ENCODE measurements at regions not wholly inside any gene's neighbourhood (a gene's known extent, or its start where the extent isn't known, plus 50 kb on each side); places are given as distances from the start of the nearest gene placed in this dataset.

DNA sequence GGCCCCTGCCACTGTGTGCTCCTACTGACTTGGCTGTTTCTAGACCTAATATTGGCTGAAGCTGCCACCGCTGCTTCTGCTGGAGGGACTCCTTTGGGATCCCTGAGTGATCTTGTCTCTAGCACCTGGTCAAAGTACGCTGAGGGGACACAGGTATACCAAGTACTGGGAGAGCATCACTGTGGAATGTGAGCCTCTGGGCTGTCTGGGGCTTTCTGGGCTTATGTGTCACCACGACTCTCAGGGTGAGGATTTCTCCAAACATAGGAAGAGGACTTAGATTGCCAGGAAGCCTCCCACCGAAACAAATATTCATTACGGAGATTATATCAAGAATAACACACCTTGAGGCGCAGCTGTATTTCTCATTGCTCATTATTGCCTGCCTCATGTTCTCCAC is 435.8 kb downstream of the HS3ST3B1 start:
- TF ChIP-seq, protein P1, sequence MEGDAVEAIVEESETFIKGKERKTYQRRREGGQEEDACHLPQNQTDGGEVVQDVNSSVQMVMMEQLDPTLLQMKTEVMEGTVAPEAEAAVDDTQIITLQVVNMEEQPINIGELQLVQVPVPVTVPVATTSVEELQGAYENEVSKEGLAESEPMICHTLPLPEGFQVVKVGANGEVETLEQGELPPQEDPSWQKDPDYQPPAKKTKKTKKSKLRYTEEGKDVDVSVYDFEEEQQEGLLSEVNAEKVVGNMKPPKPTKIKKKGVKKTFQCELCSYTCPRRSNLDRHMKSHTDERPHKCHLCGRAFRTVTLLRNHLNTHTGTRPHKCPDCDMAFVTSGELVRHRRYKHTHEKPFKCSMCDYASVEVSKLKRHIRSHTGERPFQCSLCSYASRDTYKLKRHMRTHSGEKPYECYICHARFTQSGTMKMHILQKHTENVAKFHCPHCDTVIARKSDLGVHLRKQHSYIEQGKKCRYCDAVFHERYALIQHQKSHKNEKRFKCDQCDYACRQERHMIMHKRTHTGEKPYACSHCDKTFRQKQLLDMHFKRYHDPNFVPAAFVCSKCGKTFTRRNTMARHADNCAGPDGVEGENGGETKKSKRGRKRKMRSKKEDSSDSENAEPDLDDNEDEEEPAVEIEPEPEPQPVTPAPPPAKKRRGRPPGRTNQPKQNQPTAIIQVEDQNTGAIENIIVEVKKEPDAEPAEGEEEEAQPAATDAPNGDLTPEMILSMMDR (IDR thresholded peaks at IDR 0.05; ENCODE audit: insufficient read depth in 1 of 2, low read depth in 1 of 2, low read length in 1 of 2, severe bottlenecking in 1 of 2, unreplicated experiment in 1 of 2): no peak
- H3K4me1 Mint-ChIP-seq (ENCODE audit: low read depth, unreplicated experiment): no peaks in the 10 kb centered on the region
- H3K27ac Mint-ChIP-seq (ENCODE audit: unreplicated experiment): no peak overlapping the region
- no peaks in the 10 kb centered on the region for H3K9me3 Mint-ChIP-seq (ENCODE audit: unreplicated experiment)
- ChIA-PET POLR2A (no interaction called here), CTCF (no interaction called here)
- no peaks in the 10 kb centered on the region for H3K27me3 ChIP-seq (replicated peaks; ENCODE audit: control insufficient read depth, insufficient read depth, low read length)
- no peaks in the 10 kb centered on the region for H3K36me3 ChIP-seq (ENCODE audit: control insufficient read depth, insufficient read depth, low read length)
- no peaks in the 10 kb centered on the region for H3K27me3 Mint-ChIP-seq (ENCODE audit: insufficient read depth, unreplicated experiment)
- no TSS peak for BruUV-seq (replicated peaks)
- intact Hi-C loops (cut with micrococcal nuclease; ENCODE audit: unreplicated experiment): no loop called here
- no peak overlapping the region for H3K4me3 Mint-ChIP-seq (ENCODE audit: unreplicated experiment)
- no peaks in the 10 kb centered on the region for H3K36me3 Mint-ChIP-seq (ENCODE audit: insufficient read depth, unreplicated experiment)
- no peaks in the 10 kb centered on the region for H3K9me3 ChIP-seq
- DNase-seq: no peak
- no peak overlapping the region for H3K4me3 ChIP-seq (ENCODE audit: low read depth, low read length)
- no peaks in the 10 kb centered on the region for H3K4me1 ChIP-seq

DNA sequence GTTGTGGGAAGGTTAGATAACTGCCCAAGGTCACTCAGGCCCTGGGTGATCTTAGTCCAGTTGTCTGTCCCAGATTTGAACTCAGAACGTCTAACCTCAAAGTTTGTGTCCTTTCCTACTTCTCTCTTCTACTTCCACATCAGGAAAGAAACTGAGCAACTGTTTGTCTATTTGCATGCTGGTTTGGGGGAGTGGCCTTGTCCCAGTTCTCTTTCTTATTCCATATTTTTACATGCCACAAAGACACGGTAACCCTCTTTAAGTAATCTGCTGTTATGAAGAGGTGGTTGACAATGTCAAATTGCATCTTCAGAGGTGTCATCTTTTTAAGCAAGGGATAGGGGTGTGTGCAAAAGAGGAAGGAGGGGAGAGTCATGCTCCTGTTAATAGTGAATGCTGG is 432.5 kb downstream of the HS3ST3B1 start:
- no peaks in the 10 kb centered on the region for H3K9me3 Mint-ChIP-seq (ENCODE audit: unreplicated experiment)
- intact Hi-C loops (cut with micrococcal nuclease; ENCODE audit: unreplicated experiment): no loop called here

DNA sequence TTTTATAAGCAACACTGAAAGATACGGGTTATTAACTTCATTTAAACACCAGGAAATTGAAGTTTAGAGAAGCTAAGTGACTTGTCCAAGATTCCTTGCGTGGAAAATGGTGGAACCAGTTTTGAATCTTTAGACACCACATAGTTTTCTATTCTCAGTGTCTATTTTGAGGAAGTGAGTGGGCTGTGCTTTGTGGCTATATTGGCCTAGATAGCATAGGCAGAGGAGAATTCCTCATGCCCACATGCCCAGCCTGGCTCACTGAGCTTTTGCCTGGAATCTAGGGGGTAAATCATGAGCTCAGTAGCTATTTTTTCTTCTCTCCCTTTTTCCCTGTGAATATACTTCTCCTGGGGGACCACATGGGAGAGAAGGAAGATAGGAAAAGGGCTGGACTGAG is 431.3 kb downstream of the HS3ST3B1 start:
- Mint-ChIP-seq H3K27ac (ENCODE audit: unreplicated experiment) (no peak overlapping the region), H3K4me1 (ENCODE audit: low read depth, unreplicated experiment) (no peaks in the 10 kb centered on the region), H3K36me3 (ENCODE audit: insufficient read depth, unreplicated experiment) (no peaks in the 10 kb centered on the region), H3K27me3 (ENCODE audit: insufficient read depth, unreplicated experiment) (no peaks in the 10 kb centered on the region), H3K9me3 (ENCODE audit: unreplicated experiment) (no peaks in the 10 kb centered on the region), H3K4me3 (ENCODE audit: unreplicated experiment) (no peak overlapping the region)
- DNase-seq: no peak
- BruUV-seq (replicated peaks): no TSS peak
- Histone ChIP-seq H3K36me3 (ENCODE audit: control insufficient read depth, insufficient read depth, low read length) (no peaks in the 10 kb centered on the region), H3K9me3 (no peaks in the 10 kb centered on the region), H3K4me1 (no peaks in the 10 kb centered on the region), H3K27me3 (replicated peaks; ENCODE audit: control insufficient read depth, insufficient read depth, low read length) (no peaks in the 10 kb centered on the region), H3K4me3 (ENCODE audit: low read depth, low read length) (no peak overlapping the region)
- CTCF ChIA-PET: no interaction called here
- intact Hi-C loops (cut with micrococcal nuclease; ENCODE audit: unreplicated experiment): no loop called here
- TF ChIP-seq, protein P1 (IDR thresholded peaks at IDR 0.05; ENCODE audit: insufficient read depth in 1 of 2, low read depth in 1 of 2, low read length in 1 of 2, severe bottlenecking in 1 of 2, unreplicated experiment in 1 of 2): no peak
- POLR2A ChIA-PET: no interaction called here

More for the DNA sequence above, 432.5 kb downstream of the HS3ST3B1 start:
- H3K4me1 ChIP-seq: no peaks in the 10 kb centered on the region
- ChIA-PET CTCF (no interaction called here), POLR2A (no interaction called here)
- H3K4me3 ChIP-seq (ENCODE audit: low read depth, low read length): no peak overlapping the region
- Mint-ChIP-seq H3K4me1 (ENCODE audit: low read depth, unreplicated experiment) (no peaks in the 10 kb centered on the region), H3K27ac (ENCODE audit: unreplicated experiment) (no peak overlapping the region), H3K4me3 (ENCODE audit: unreplicated experiment) (no peak overlapping the region), H3K27me3 (ENCODE audit: insufficient read depth, unreplicated experiment) (no peaks in the 10 kb centered on the region), H3K36me3 (ENCODE audit: insufficient read depth, unreplicated experiment) (no peaks in the 10 kb centered on the region)
- H3K9me3 ChIP-seq: no peaks in the 10 kb centered on the region
- no TSS peak for BruUV-seq (replicated peaks)
- no peaks in the 10 kb centered on the region for H3K36me3 ChIP-seq (ENCODE audit: control insufficient read depth, insufficient read depth, low read length)
- H3K27me3 ChIP-seq (replicated peaks; ENCODE audit: control insufficient read depth, insufficient read depth, low read length): no peaks in the 10 kb centered on the region
- no peak for DNase-seq
- TF ChIP-seq, protein P1 (IDR thresholded peaks at IDR 0.05; ENCODE audit: insufficient read depth in 1 of 2, low read depth in 1 of 2, low read length in 1 of 2, severe bottlenecking in 1 of 2, unreplicated experiment in 1 of 2): no peak

Data from Caco-2 (cell line).